ENCODE measurements at regions not wholly inside any gene's neighbourhood (a gene's known extent, or its start where the extent isn't known, plus 50 kb on each side); places are given as distances from the start of the nearest gene placed in this dataset.

- TF ChIP-seq SNIP1 (IDR thresholded peaks at IDR 0.05; ENCODE audit: low read depth), result no peak
- no peak for TF ChIP-seq ETV6 (IDR thresholded peaks at IDR 0.05; ENCODE audit: borderline replicate concordance in 1 of 2, low read depth in 2 of 2, low read length in 1 of 2)
- no peak for TF ChIP-seq ETV6 (CRISPR knock-in tag; IDR thresholded peaks at IDR 0.05; ENCODE audit: borderline replicate concordance)
- TF ChIP-seq ZNF561 (CRISPR knock-in tag; conservative IDR thresholded peaks at IDR 0.05), result no peak
- no peak for TF ChIP-seq ELF1 (tag; IDR thresholded peaks at IDR 0.05)
- TF ChIP-seq PPARD (CRISPR knock-in tag; IDR thresholded peaks at IDR 0.05), result no peak
- TF ChIP-seq ZNF280A (IDR thresholded peaks at IDR 0.05; ENCODE audit: low read depth, partially characterized antibody), result no peak
- no peak for TF ChIP-seq ELK3 (CRISPR knock-in tag; IDR thresholded peaks at IDR 0.05)
- peak; percentile 92 for TF ChIP-seq SMARCE1 (IDR thresholded peaks at IDR 0.05)
- TF ChIP-seq ZNF551 (CRISPR knock-in tag; IDR thresholded peaks at IDR 0.05), result no peak
- 0 out of 4 replicates have a peak, but pooled peaks of 1 of the 2 experiments have one; percentile 41 for TF ChIP-seq MNT (conservative IDR thresholded peaks at IDR 0.05)
- TF ChIP-seq ZNF280B (CRISPR knock-in tag; IDR thresholded peaks at IDR 0.05), result no peak
- no peak for TF ChIP-seq NFXL1 (CRISPR knock-in tag; IDR thresholded peaks at IDR 0.05)
- TF ChIP-seq ATF3 (IDR thresholded peaks at IDR 0.05), result peak; percentile 90
- no peak for TF ChIP-seq ATF3 (CRISPR knock-in tag; conservative IDR thresholded peaks at IDR 0.05)
- TF ChIP-seq HDAC8 (tag; IDR thresholded peaks at IDR 0.05), result no peak
- TF ChIP-seq MLLT1 (IDR thresholded peaks at IDR 0.05), result no peak; a peak in 2 of 4 replicates
- no peak for TF ChIP-seq ZNF12 (CRISPR knock-in tag; IDR thresholded peaks at IDR 0.05)
- TF ChIP-seq SAFB (IDR thresholded peaks at IDR 0.05; ENCODE audit: borderline replicate concordance, low read depth, low read length), result no peak
- no peak for TF ChIP-seq POLR2B (IDR thresholded peaks at IDR 0.05; ENCODE audit: low read depth, partially characterized antibody)
- TF ChIP-seq SP1 (CRISPR knock-in tag; IDR thresholded peaks at IDR 0.05), result no peak
- TF ChIP-seq TCFL5 (CRISPR knock-in tag; conservative IDR thresholded peaks at IDR 0.05), result no peak
Measured at GRCh38 chr12:75781532-75782046, 250.0 kb downstream of the PHLDA1 start (continued).
